ENCODE measurements at regions not wholly inside any gene's neighbourhood (a gene's known extent, or its start where the extent isn't known, plus 50 kb on each side); places are given as distances from the start of the nearest gene placed in this dataset.
A peak's percentile ranks its signal among the peaks of the same experiment; 100 is the strongest.
"Not testable (repeated sequence)": the region's sequence is repeated elsewhere in the genome, so short reads cannot be mapped to it uniquely, and the experiment has no call there.

GRCh38 chr9:115301581-115301980 is 183.6 kb upstream of the TNC start:
- no peak for DNase-seq (ENCODE audit: low spot score)

- DNase-seq (ENCODE audit: low spot score): no peak
These were observed 187.6 kb upstream of the TNC start for GRCh38 chr9:115305543-115305942.

DNA sequence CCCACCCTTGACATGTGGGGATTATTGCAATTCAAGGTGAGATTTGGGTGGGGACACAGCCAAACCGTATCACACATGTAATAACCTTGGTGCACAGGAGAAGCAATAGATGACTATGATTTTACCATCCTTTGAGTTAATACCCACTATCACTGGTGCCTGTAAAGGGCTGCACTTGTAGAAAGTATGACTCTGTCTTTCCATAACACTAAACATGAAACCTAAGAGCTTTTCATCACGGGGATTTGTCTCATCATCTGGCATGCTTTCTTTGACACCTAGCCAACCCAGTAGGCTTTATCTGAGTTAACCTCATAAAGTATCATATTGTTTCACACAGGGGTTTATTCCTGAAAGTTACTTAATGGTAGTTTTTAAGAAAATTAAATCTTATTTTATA is 188.9 kb upstream of the TNC start:
- no peak for DNase-seq (ENCODE audit: low spot score)

DNA sequence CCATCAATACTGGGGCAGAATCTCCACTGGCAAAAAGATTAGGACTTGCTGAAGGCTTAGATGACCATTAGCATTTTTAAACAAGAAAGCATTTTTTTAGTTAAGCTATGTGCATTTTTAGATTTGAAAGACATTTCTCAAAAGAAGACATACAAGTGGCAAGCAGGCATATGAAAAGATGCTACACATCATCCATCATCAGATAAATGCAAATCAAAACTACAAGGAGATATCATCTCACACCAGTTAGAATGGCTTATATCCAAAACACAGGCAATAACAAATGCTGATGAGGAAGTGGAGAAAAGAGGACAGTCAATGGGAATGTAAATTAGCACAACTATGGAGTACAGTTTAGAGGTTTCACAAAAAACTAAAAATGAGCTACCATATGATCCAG is 195.6 kb upstream of the TNC start:
- no peak for DNase-seq (ENCODE audit: low spot score)

DNA sequence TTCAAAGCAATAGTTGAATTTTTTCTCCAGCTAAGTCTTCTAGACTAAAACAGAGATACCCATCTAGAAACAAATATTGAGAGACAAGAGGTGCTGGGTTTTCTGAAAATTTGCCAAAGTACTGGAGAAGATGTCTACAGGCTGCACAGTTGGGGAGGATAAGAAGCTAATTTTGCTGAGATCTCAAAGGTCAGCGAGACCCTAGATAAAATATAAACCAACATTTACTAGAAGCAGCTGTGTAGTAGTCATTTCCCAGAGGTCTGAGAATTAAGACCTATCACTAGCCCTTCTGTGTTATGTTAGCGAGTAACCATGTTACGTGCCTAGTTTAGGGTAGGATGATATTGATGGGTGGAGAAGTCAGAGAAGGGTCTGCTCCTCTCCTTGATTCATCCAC is 208.5 kb upstream of the TNC start:
- no peak for DNase-seq (ENCODE audit: low spot score)

DNA sequence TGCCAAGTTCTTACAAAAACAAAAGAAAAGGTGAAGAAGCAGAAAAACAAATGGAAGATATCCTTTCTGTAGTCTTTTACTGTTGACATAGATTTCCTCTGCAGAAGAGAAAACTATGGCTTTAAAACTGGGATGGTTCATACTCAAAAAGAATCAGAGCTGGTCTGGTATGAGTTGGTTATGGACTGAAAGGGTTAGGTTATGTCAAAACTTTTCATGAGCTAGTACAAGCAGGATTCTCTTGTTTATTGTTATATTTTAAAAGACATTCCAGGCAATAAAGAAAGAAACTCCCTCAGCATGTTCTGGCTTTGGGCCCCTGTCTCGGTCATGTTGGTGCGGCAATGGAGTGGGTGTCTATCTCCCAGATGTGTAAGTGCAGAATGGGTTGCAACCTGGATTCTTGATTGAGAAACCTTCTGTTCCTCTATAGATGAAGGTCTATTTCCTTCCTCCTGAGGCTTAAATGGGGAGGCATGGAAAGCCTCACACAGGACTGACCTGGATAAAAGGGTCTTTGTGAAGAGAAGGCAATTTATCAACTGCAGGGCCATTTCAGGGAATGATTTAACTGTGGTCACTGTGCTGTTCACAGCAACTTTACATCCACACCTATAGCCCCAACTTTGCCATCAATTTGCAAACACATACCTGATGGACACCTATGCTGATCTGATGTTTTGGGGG is 209.6 kb upstream of the TNC start:
- DNase-seq (ENCODE audit: low spot score): no peak

DNA sequence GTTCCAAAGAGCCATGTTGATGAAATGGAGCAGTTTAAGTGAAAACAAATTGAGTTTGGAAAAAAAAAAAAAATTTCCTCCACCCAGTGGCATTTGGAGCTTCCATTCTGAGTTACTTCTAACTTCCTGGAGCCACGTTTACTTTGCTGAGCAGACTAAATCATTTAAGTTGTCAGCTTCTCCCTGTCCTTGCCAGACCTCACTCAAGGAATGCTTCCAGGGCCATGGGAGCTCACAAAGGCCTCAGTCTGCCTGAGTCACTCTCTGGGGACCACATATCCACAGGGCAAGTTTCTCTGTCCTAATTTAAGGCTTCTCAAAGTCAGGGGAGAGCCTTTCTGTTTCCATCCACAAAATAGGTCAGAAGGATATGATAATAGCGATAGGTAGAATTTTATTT is 210.3 kb upstream of the TNC start:
- DNase-seq (ENCODE audit: low spot score): no peak

- DNase-seq (ENCODE audit: low spot score): no peak
These were observed 210.7 kb upstream of the TNC start for GRCh38 chr9:115328677-115329076.

GRCh38 chr9:115333277-115334070 is 215.5 kb upstream of the TNC start:
- DNase-seq (ENCODE audit: low spot score): no peak

GRCh38 chr9:115335439-115335838 is 217.5 kb upstream of the TNC start:
- no peak for DNase-seq (ENCODE audit: low spot score)

- DNase-seq (ENCODE audit: low spot score): no peak
These were observed 222.4 kb upstream of the TNC start for GRCh38 chr9:115340314-115340713.

- no peak for DNase-seq (ENCODE audit: low spot score)
These were observed 223.5 kb upstream of the TNC start for GRCh38 chr9:115341426-115341825.

DNA sequence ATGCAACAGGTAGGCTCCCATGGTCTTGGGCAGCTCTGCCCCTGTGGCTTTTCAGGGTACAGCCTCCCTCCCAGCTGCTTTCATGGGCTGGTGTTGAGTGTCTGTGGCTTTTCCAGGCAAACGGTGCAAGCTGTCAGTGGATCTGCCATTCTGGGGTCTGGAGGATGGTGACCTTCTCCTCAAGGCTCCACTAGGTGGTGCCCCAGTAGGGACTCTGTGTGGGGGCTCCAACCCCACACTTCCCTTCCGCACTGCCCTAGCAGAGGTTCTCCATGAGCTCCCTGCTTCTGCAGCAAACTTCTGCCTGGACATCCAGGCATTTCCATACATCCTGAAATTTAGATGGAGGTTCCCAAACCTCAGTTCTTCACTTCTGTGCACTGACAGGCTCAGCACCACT is 229.8 kb upstream of the TNC start:
- DNase-seq (ENCODE audit: low spot score): not testable (repeated sequence)

GRCh38 chr9:115348936-115349335 is 231.0 kb upstream of the TNC start:
- not testable (repeated sequence) for DNase-seq (ENCODE audit: low spot score)

- no peak for DNase-seq (ENCODE audit: low spot score)
These were observed 231.6 kb upstream of the TNC start for GRCh38 chr9:115349542-115349941.

DNA sequence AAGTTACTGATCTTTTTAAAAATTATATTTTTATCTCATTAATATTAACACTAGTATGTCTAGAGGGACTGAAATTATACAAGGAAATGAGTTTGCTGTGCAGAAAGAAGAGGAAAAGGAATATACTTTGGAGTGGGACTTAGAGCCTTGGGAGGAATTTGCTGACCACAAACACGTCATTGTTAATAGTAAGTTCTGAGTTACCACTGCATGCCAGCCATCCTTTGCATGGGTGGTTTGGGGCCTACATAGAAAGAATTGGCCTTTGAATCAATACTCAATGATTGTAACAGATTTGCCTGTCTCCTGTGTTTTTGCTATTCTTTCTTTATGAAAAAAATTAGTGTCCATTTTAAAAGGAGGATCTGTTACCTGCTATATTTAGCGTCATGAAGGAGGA is 232.6 kb upstream of the TNC start:
- no peak for DNase-seq (ENCODE audit: low spot score)

GRCh38 chr9:115353681-115354080 is 235.7 kb upstream of the TNC start:
- no peak for DNase-seq (ENCODE audit: low spot score)

- DNase-seq (ENCODE audit: low spot score): peak; percentile 15
These were observed 239.9 kb upstream of the TNC start for GRCh38 chr9:115357821-115358220.

DNA sequence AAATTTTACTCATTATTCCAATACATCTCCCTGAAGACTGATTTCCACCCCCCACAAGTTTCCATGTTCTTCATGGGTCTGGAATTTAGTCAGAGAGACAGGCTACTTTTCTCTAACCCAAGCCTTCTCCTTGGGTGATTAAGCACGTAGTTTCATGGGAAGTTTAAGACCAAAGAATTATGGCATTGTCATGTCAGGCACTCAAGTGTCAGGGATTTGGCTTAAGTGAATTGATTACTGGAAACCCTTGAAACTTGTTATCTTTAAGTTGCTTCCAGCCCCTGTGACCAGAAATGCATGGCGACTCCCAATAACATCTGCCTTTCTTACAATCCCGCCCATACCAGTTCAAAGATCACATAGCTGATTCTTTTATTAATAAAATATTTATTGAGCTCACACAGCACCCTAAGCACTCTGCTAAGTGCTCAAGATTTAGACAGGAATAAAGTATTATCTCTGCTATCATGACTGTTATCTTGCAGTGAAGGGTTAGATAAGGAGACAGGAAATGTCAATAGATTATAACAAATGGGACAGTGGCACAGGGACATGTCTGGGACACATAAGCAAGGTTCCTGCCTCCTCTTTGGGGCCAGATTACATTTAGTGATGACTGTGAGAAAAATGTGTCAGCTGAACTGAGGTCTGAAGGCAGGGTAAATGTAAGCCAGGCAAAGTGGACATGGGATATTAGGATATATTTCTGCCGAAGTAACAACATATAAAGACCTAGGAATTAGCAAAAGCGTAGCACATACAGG is 241.2 kb upstream of the TNC start:
- no peak for DNase-seq (ENCODE audit: low spot score)

DNA sequence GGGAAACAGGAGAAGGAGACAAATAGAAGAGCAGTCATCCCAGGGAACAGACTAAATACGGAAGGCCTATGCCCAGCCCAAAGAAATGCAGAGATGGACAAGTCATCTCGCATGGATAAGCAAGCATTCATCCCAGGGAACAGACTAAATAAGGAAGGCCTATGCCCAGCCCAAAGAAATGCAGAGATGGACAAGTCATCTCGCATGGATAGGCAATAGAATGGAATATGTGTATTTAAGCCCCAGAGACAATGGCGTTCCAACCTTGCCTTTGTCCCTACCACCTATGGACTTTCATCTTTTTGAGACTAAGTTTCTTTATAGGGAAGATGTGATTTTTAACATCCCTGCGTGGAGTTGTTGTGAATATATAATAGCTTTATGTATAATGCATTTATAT is 242.2 kb upstream of the TNC start:
- no peak for DNase-seq (ENCODE audit: low spot score)

DNA sequence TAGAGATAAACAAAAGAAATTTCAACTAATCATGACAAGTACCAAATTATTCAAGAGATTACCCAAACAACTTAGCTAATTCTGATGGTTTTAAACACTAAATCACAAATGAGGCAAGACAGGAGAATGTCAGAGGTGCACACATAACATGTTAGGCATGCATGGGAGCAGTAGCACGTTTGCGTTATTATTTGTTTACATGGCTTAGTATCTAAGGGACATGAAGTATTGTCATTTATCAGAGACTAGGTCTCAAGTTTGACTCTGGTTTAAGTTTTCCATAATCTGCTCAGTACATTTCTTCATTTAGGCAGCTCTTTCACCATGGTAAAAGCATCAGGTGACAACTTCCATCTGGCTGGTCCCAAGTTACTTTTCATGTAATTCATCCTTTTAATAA is 244.1 kb upstream of the TNC start:
- no peak for DNase-seq (ENCODE audit: low spot score)

- no peak for DNase-seq (ENCODE audit: low spot score)
These were observed 244.7 kb upstream of the TNC start for GRCh38 chr9:115362640-115363039.

DNA sequence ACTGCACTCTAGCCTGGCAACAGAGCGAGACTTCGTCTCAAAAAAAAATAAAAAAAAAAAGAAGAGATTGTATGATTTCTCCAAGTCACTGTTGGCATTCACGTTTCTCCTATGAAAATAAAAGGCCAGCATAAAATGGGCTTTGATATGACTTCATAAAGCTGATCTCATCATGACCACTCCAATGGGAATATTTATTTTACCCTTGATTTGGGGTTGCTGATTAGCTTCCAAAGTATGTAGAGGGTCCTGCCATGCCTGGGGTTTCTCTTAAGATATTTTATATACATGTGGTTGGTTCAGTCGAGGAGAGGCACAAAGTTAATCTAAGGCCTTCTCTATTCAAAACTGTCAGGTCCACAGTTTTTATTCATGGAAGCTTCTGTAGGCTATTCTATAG is 247.0 kb upstream of the TNC start:
- no peak for DNase-seq (ENCODE audit: low spot score)

Data from iPS-NIHi11 (cell line).